Suprapubic skin (tissue), 3 donors: ENCODE measurements at regions not wholly inside any gene's neighbourhood (a gene's known extent, or its start where the extent isn't known, plus 50 kb on each side); places are given as distances from the start of the nearest gene placed in this dataset.

Source experiments
- POLR2A ChIP-seq, 2 donors: fragments of 450-650 bp; IDR thresholded peaks; one replicate each; pipeline ENCODE4 v1.6.1; 2017; ENCODE audit warnings: antibody characterized with exemption in 2 of 2, mild to moderate bottlenecking in 2 of 2, moderate library complexity in 2 of 2
- TF ChIP-seq, protein P1 (sequence below), 2 donors: fragments of 200-600 bp in 1 of 2; fragments of 450-650 bp in 1 of 2; sonication (generic) in 1 of 2; IDR thresholded peaks; one replicate each; pipeline ENCODE4 v1.5.1; 2016 to 2019; ENCODE audit warnings: antibody characterized with exemption in 2 of 2, mild to moderate bottlenecking in 1 of 2, moderate library complexity in 1 of 2

DNA sequence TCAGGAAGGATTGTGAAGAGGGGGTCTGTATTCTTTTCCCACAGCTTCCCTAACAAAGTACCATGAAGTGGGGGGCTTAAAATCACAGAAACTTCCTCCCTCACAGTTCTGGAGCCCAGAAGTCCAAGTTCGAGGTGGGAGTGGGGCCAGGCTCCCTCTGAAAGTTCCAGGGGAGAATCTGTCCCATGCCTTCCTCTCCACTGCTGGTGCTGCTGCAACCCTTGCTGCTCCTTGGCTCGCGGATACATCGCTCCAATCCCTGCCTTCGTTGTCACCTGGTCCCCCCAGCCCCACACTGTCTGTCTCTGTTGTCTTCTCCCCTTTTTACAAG lies 134.1 kb downstream of the DDX1 start:
- TF ChIP-seq, protein P1, sequence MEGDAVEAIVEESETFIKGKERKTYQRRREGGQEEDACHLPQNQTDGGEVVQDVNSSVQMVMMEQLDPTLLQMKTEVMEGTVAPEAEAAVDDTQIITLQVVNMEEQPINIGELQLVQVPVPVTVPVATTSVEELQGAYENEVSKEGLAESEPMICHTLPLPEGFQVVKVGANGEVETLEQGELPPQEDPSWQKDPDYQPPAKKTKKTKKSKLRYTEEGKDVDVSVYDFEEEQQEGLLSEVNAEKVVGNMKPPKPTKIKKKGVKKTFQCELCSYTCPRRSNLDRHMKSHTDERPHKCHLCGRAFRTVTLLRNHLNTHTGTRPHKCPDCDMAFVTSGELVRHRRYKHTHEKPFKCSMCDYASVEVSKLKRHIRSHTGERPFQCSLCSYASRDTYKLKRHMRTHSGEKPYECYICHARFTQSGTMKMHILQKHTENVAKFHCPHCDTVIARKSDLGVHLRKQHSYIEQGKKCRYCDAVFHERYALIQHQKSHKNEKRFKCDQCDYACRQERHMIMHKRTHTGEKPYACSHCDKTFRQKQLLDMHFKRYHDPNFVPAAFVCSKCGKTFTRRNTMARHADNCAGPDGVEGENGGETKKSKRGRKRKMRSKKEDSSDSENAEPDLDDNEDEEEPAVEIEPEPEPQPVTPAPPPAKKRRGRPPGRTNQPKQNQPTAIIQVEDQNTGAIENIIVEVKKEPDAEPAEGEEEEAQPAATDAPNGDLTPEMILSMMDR (IDR thresholded peaks at IDR 0.05), result no peak
- TF ChIP-seq POLR2A (IDR thresholded peaks at IDR 0.05), result no peak
